ENCODE measurements at regions not wholly inside any gene's neighbourhood (a gene's known extent, or its start where the extent isn't known, plus 50 kb on each side); places are given as distances from the start of the nearest gene placed in this dataset.
"Not testable (repeated sequence)": the region's sequence is repeated elsewhere in the genome, so short reads cannot be mapped to it uniquely, and the experiment has no call there.

DNA sequence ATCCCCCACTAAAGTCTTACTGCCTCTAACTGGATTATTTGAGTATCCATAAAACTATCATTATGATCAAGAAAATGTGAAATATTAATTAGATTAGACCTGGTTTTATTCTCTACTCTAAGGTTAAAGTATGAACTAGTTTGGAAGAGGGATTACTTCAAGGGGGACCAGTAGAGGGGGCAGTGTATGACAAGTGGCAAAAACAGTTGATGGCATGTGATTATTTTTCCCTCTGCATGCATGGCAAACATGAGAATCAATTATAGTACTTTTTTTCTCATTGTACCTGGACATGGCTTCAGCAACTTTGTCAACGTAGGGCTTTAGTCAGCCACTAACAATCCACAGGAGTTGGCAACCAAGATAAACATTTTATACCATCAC, 145.0 kb upstream of the SLC38A2 start:
- Histone ChIP-seq H3K4me1 (ENCODE audit: control insufficient read depth, insufficient read depth, low read length) (no peaks in the 10 kb centered on the region), H3K27ac (ENCODE audit: low read depth, low read length) (no peak overlapping the region), H3K27me3 (ENCODE audit: control insufficient read depth, insufficient read depth, low read length) (no peaks in the 10 kb centered on the region), H3K36me3 (ENCODE audit: control insufficient read depth, insufficient read depth, low read length) (no peaks in the 10 kb centered on the region), H3K4me3 (ENCODE audit: low read depth, low read length) (no peak overlapping the region), H3K9me3 (ENCODE audit: control insufficient read depth, insufficient read depth, low read length) (no peaks in the 10 kb centered on the region)
- WGBS (ENCODE audit: insufficient coverage): no CpG with 5 or more reads among the region's 1 CpG
- no peak for DNase-seq (ENCODE audit: low read depth in 4 of 6, low spot score in 6 of 6)

DNA sequence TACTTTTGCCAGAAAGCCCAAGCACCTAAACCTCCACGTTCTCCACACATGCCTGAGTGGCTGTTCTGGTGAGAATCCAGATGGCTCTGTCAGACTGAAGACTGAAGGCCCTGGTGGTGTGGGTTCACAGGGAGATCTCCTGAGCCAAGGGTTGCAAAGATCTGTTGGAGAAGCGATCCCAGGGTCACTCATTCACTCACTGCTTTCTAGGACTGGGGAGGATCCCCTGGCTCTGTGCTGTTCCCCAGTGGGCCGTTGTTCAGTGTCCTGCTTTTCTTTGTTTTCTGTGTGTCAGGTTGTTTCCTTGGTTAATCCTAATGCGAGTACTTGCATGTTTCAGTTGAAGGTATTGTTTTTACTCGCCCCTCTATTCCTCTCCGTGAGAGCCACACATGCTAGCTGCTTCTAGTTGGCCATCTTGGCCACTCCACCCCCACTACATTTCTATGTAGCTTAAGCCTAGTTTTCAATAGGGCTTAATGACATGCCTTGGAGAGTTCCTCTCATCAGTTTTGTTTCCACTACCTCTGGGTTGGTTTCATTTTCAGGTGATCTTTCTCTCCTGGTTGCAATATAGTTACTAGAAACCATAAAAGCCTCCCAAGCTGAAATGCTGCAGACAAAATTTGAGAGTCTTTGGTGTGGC, 144.5 kb upstream of the SLC38A2 start:
- Histone ChIP-seq H3K27me3 (ENCODE audit: control insufficient read depth, insufficient read depth, low read length) (no peaks in the 10 kb centered on the region), H3K9me3 (ENCODE audit: control insufficient read depth, insufficient read depth, low read length) (no peaks in the 10 kb centered on the region), H3K27ac (ENCODE audit: low read depth, low read length) (no peak overlapping the region), H3K4me1 (ENCODE audit: control insufficient read depth, insufficient read depth, low read length) (no peaks in the 10 kb centered on the region), H3K4me3 (ENCODE audit: low read depth, low read length) (no peak overlapping the region), H3K36me3 (ENCODE audit: control insufficient read depth, insufficient read depth, low read length) (no peaks in the 10 kb centered on the region)
- WGBS (ENCODE audit: insufficient coverage): 100% methylated on average over 1 of the region's 6 CpGs
- no peak for DNase-seq (ENCODE audit: low read depth in 4 of 6, low spot score in 6 of 6)

DNA sequence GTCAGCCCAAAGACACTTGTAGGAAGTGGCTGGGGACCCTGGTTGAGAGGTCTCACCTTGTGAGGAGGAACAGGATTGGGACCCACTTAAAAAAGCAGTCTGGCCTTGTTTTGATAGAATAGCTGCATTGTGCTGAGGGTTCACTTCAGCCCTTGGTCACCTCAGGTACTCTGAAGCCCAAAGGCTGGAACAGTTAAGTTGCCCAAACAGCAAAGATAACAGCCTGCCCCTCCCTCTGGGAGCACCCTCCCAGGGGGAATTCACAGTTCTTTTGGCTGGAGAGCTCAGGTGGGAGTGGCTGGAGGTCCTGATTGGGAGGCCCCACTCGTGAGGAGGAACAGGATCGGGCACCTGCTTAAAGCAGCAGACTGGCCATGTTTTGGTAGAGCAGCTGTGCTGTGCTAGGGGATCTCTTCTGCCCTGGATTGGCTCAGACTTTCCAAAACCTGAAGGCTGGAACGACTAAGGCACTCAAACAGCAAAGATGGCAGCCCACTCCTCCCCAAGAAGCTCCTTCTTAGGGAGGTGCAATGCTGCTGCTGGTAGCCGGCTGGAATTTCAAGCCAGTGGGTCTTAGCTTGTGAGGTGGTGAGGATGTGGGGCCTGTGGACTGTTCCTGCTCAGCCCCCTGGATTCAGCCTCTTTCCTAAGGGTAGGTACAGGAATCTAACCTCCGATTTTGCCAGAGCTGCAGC, 143.8 kb upstream of the SLC38A2 start:
- Histone ChIP-seq H3K4me3 (ENCODE audit: low read depth, low read length) (no peak overlapping the region), H3K4me1 (ENCODE audit: control insufficient read depth, insufficient read depth, low read length) (no peaks in the 10 kb centered on the region), H3K36me3 (ENCODE audit: control insufficient read depth, insufficient read depth, low read length) (no peaks in the 10 kb centered on the region), H3K27ac (ENCODE audit: low read depth, low read length) (no peak overlapping the region), H3K27me3 (ENCODE audit: control insufficient read depth, insufficient read depth, low read length) (no peaks in the 10 kb centered on the region), H3K9me3 (ENCODE audit: control insufficient read depth, insufficient read depth, low read length) (no peaks in the 10 kb centered on the region)
- no peak for DNase-seq (ENCODE audit: low read depth in 4 of 6, low spot score in 6 of 6)
- 86% methylated on average over 2 of the region's 5 CpGs for WGBS (ENCODE audit: insufficient coverage)

- DNase-seq (ENCODE audit: low read depth in 4 of 6, low spot score in 6 of 6): no peak
- Histone ChIP-seq H3K4me1 (ENCODE audit: control insufficient read depth, insufficient read depth, low read length) (no peaks in the 10 kb centered on the region), H3K27me3 (ENCODE audit: control insufficient read depth, insufficient read depth, low read length) (no peaks in the 10 kb centered on the region), H3K36me3 (ENCODE audit: control insufficient read depth, insufficient read depth, low read length) (no peaks in the 10 kb centered on the region), H3K4me3 (ENCODE audit: low read depth, low read length) (no peak overlapping the region), H3K9me3 (ENCODE audit: control insufficient read depth, insufficient read depth, low read length) (no peaks in the 10 kb centered on the region), H3K27ac (ENCODE audit: low read depth, low read length) (no peak overlapping the region)
- WGBS (ENCODE audit: insufficient coverage): 92% methylated on average over 1 of the region's 1 CpG
Measured at GRCh38 chr12:46515829-46516228, 143.3 kb upstream of the SLC38A2 start.

DNA sequence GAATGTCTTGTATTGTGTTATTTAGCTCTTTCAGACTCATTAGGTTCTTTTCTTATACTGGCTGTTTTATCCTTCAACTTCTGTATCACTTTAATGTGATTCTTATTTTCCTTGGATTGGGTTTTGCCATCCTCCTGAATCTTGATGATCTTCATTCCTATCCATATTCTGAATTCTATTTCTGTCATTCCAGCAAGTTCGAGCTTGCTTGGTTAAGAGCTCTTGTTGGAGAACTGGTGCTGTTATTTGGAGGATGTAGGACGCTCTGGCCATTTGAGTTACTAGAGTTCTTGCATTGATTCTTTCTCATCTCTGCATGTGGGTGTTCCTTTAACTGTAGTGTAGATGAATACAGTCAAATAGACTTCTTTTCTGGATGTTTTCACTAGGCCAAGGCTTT, 142.3 kb upstream of the SLC38A2 start:
- no peaks in the 10 kb centered on the region for H3K36me3 ChIP-seq (ENCODE audit: control insufficient read depth, insufficient read depth, low read length)
- H3K4me3 ChIP-seq (ENCODE audit: low read depth, low read length): no peak overlapping the region
- H3K4me1 ChIP-seq (ENCODE audit: control insufficient read depth, insufficient read depth, low read length): no peaks in the 10 kb centered on the region
- H3K27ac ChIP-seq (ENCODE audit: low read depth, low read length): no peak overlapping the region
- H3K27me3 ChIP-seq (ENCODE audit: control insufficient read depth, insufficient read depth, low read length): no peaks in the 10 kb centered on the region
- no peaks in the 10 kb centered on the region for H3K9me3 ChIP-seq (ENCODE audit: control insufficient read depth, insufficient read depth, low read length)
- WGBS (ENCODE audit: insufficient coverage): 78% methylated on average over 1 of the region's 2 CpGs
- no peak for DNase-seq (ENCODE audit: low read depth in 4 of 6, low spot score in 6 of 6)

DNA sequence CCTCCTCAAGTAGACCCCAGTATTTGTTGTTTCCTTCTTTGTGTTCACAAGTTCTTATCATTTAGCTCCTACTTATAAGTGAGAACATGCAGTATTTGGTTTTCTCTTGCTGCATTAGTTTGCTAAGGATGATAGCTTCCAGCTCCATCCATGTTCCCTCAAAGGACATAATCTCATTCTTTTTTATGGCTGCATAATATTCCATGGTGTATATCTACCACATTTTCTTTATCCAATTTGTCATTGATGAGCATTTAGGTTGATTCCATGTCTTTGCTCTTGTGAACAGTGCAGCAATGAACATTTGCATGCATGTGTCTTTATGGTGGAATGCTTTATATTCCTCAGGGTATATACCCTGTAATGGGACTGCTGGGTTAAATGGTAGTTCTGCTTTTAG, 137.7 kb upstream of the SLC38A2 start:
- H3K27ac ChIP-seq (ENCODE audit: low read depth, low read length); H3K4me3 ChIP-seq (ENCODE audit: low read depth, low read length); H3K9me3 ChIP-seq (ENCODE audit: control insufficient read depth, insufficient read depth, low read length); H3K4me1 ChIP-seq (ENCODE audit: control insufficient read depth, insufficient read depth, low read length); H3K36me3 ChIP-seq (ENCODE audit: control insufficient read depth, insufficient read depth, low read length); DNase-seq (ENCODE audit: low read depth in 4 of 6, low spot score in 6 of 6); H3K27me3 ChIP-seq (ENCODE audit: control insufficient read depth, insufficient read depth, low read length): not testable (repeated sequence)

- DNase-seq (ENCODE audit: low read depth in 4 of 6, low spot score in 6 of 6): no peak
- no CpG with 5 or more reads among the region's 1 CpG for WGBS (ENCODE audit: insufficient coverage)
Measured at GRCh38 chr12:46509135-46509534, 136.6 kb upstream of the SLC38A2 start.

GRCh38 chr12:46508651-46509050, 136.1 kb upstream of the SLC38A2 start:
- no peak overlapping the region for H3K27ac ChIP-seq (ENCODE audit: low read depth, low read length)
- no peaks in the 10 kb centered on the region for H3K36me3 ChIP-seq (ENCODE audit: control insufficient read depth, insufficient read depth, low read length)
- no peak for DNase-seq (ENCODE audit: low read depth in 4 of 6, low spot score in 6 of 6)
- H3K27me3 ChIP-seq (ENCODE audit: control insufficient read depth, insufficient read depth, low read length): no peaks in the 10 kb centered on the region
- no peak overlapping the region for H3K4me3 ChIP-seq (ENCODE audit: low read depth, low read length)
- H3K4me1 ChIP-seq (ENCODE audit: control insufficient read depth, insufficient read depth, low read length): no peaks in the 10 kb centered on the region
- H3K9me3 ChIP-seq (ENCODE audit: control insufficient read depth, insufficient read depth, low read length): peaks cover 4% of the 10 kb centered on the region
- WGBS (ENCODE audit: insufficient coverage): 100% methylated on average over 2 of the region's 6 CpGs

More at GRCh38 chr12:46509135-46509534, 136.6 kb upstream of the SLC38A2 start:
- no peak overlapping the region for H3K27ac ChIP-seq (ENCODE audit: low read depth, low read length)
- H3K9me3 ChIP-seq (ENCODE audit: control insufficient read depth, insufficient read depth, low read length): peaks cover 4% of the 10 kb centered on the region
- no peaks in the 10 kb centered on the region for H3K27me3 ChIP-seq (ENCODE audit: control insufficient read depth, insufficient read depth, low read length)
- H3K36me3 ChIP-seq (ENCODE audit: control insufficient read depth, insufficient read depth, low read length): no peaks in the 10 kb centered on the region
- no peak overlapping the region for H3K4me3 ChIP-seq (ENCODE audit: low read depth, low read length)
- no peaks in the 10 kb centered on the region for H3K4me1 ChIP-seq (ENCODE audit: control insufficient read depth, insufficient read depth, low read length)

- DNase-seq (ENCODE audit: low read depth in 4 of 6, low spot score in 6 of 6): no peak
- Histone ChIP-seq H3K4me1 (ENCODE audit: control insufficient read depth, insufficient read depth, low read length) (no peaks in the 10 kb centered on the region), H3K27ac (ENCODE audit: low read depth, low read length) (no peak overlapping the region)
Measured at GRCh38 chr12:46507766-46508165, 135.2 kb upstream of the SLC38A2 start.

DNA sequence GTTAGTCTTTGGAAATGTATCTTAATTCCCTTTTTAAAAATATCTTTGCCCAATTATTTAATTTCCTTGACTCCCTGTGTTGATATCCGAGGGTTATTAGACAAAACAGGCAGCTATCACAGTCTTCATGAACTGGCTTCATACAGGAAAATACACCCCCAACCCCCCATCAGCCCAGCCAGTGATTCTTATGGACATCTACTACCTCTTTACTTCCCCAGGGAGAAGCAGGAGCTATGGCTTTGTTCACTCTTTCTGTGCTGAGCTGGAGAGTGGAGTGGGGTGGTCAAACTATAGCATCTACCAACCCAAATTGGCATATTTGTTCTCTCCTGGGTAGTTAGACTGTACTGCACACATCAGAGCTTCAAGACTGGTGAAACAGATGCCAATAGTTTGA, 134.4 kb upstream of the SLC38A2 start:
- WGBS (ENCODE audit: insufficient coverage): no CpG with 5 or more reads among the region's 1 CpG
- Histone ChIP-seq H3K9me3 (ENCODE audit: control insufficient read depth, insufficient read depth, low read length) (peaks cover 4% of the 10 kb centered on the region), H3K27me3 (ENCODE audit: control insufficient read depth, insufficient read depth, low read length) (no peaks in the 10 kb centered on the region), H3K4me1 (ENCODE audit: control insufficient read depth, insufficient read depth, low read length) (no peaks in the 10 kb centered on the region), H3K4me3 (ENCODE audit: low read depth, low read length) (no peak overlapping the region), H3K27ac (ENCODE audit: low read depth, low read length) (no peak overlapping the region), H3K36me3 (ENCODE audit: control insufficient read depth, insufficient read depth, low read length) (no peaks in the 10 kb centered on the region)
- DNase-seq (ENCODE audit: low read depth in 4 of 6, low spot score in 6 of 6): no peak

More at GRCh38 chr12:46507766-46508165, 135.2 kb upstream of the SLC38A2 start:
- Histone ChIP-seq H3K9me3 (ENCODE audit: control insufficient read depth, insufficient read depth, low read length) (peaks cover 4% of the 10 kb centered on the region), H3K27me3 (ENCODE audit: control insufficient read depth, insufficient read depth, low read length) (no peaks in the 10 kb centered on the region), H3K4me3 (ENCODE audit: low read depth, low read length) (no peak overlapping the region), H3K36me3 (ENCODE audit: control insufficient read depth, insufficient read depth, low read length) (no peaks in the 10 kb centered on the region)
